Mesenchymal stem cell (in vitro differentiated cells and primary cell): ENCODE measurements at regions not wholly inside any gene's neighbourhood (a gene's known extent, or its start where the extent isn't known, plus 50 kb on each side); places are given as distances from the start of the nearest gene placed in this dataset.

Experiments
- DNase-seq: peaks from one replicate; pipeline ENCODE4 v3.0.0-alpha.2; 2013
- H2AFZ ChIP-seq: one replicate; pipeline ENCODE4 v1.6.1; 2013; ENCODE audit warnings: low read depth, mild to moderate bottlenecking, control low read depth, inconsistent platforms, low read length, moderate library complexity
- H2AK5ac ChIP-seq: 2 replicates; pipeline ENCODE4 v1.6.1; 2013; ENCODE audit warnings: low read length, moderate library complexity, mild to moderate bottlenecking, inconsistent platforms; ENCODE audit not compliant: severe bottlenecking
- H2BK120ac ChIP-seq: one replicate; pipeline ENCODE4 v1.6.1; 2013; ENCODE audit warnings: low read depth, mild to moderate bottlenecking, inconsistent platforms, low read length, moderate library complexity
- H2BK12ac ChIP-seq, 2 experiments: one replicate each; pipeline ENCODE4 v1.6.1; 2013; ENCODE audit warnings: inconsistent platforms in 2 of 2, low read length in 2 of 2, mild to moderate bottlenecking in 2 of 2, moderate library complexity in 2 of 2, control low read depth in 1 of 2
- H2BK15ac ChIP-seq: one replicate; pipeline ENCODE4 v1.6.1; 2013; ENCODE audit warnings: mild to moderate bottlenecking, low read depth, inconsistent platforms; ENCODE audit not compliant: poor library complexity, severe bottlenecking
- H2BK5ac ChIP-seq: 2 replicates; pipeline ENCODE4 v1.6.1; 2013; ENCODE audit warnings: low read depth, mild to moderate bottlenecking, low read length, control low read depth, inconsistent platforms; ENCODE audit not compliant: poor library complexity, severe bottlenecking
- H3K14ac ChIP-seq, 2 experiments: one replicate each; pipeline ENCODE4 v1.6.1; 2013; ENCODE audit warnings: inconsistent platforms in 2 of 2, low read length in 2 of 2, control low read depth in 1 of 2, mild to moderate bottlenecking in 1 of 2, moderate library complexity in 1 of 2
- H3K18ac ChIP-seq, 2 experiments: one replicate each; pipeline ENCODE4 v1.6.1; 2013; ENCODE audit warnings: inconsistent platforms in 2 of 2, low read length in 2 of 2, control low read depth in 1 of 2, low read depth in 1 of 2, mild to moderate bottlenecking in 1 of 2
- H3K23ac ChIP-seq, 2 experiments: one replicate each; pipeline ENCODE4 v1.6.1; 2013; ENCODE audit warnings: inconsistent platforms in 2 of 2, low read length in 2 of 2, mild to moderate bottlenecking in 2 of 2, moderate library complexity in 2 of 2, control low read depth in 1 of 2
- H3K27ac ChIP-seq: 2 replicates; pipeline ENCODE4 v1.5.1; 2013; ENCODE audit warnings: mild to moderate bottlenecking, moderate library complexity, low read length, control low read depth, inconsistent platforms; ENCODE audit not compliant: poor library complexity, severe bottlenecking
- H3K27me3 ChIP-seq, 2 experiments: 2 replicates each; pipeline versions ENCODE4 v1.6.1 to v1.7.0; 2013; ENCODE audit warnings: low read length in 2 of 2, mild to moderate bottlenecking in 2 of 2, moderate library complexity in 2 of 2, control low read depth in 1 of 2, inconsistent platforms in 1 of 2; ENCODE audit not compliant: control insufficient read depth in 1 of 2, insufficient read depth in 1 of 2
- H3K36me3 ChIP-seq, 2 experiments: 2 replicates each; pipeline versions ENCODE4 v1.6.1 to v1.7.0; 2013; ENCODE audit warnings: low read length in 2 of 2, control low read depth in 1 of 2, inconsistent platforms in 1 of 2, low read depth in 1 of 2, mild to moderate bottlenecking in 1 of 2; ENCODE audit not compliant: insufficient read depth in 2 of 2, control insufficient read depth in 1 of 2
- H3K4ac ChIP-seq, 2 experiments: one replicate each; pipeline ENCODE4 v1.6.1; 2013; ENCODE audit warnings: inconsistent platforms in 2 of 2, low read length in 2 of 2, mild to moderate bottlenecking in 2 of 2, moderate library complexity in 2 of 2, control low read depth in 1 of 2, low read depth in 1 of 2
- H3K4me1 ChIP-seq: 2 replicates; pipeline ENCODE4 v1.6.1; 2013; ENCODE audit warnings: low read depth, low read length, control low read depth; ENCODE audit not compliant: control insufficient read depth, insufficient read depth
- H3K4me2 ChIP-seq: 2 replicates; pipeline ENCODE4 v1.6.1; 2013; ENCODE audit warnings: low read length, mild to moderate bottlenecking, inconsistent platforms; ENCODE audit not compliant: poor library complexity, severe bottlenecking
- H3K4me3 ChIP-seq, 2 experiments: 2 replicates each; pipeline versions ENCODE4 v1.5.1 to v1.7.0; 2013; ENCODE audit warnings: low read length in 2 of 2, mild to moderate bottlenecking in 2 of 2, control low read depth in 1 of 2, low read depth in 1 of 2; ENCODE audit not compliant: insufficient read depth in 1 of 2
- H3K79me1 ChIP-seq: replicated peaks from 2 replicates; pipeline ENCODE4 v1.6.1; 2013; ENCODE audit warnings: mild to moderate bottlenecking, control low read depth, low read length, inconsistent platforms; ENCODE audit not compliant: poor library complexity, severe bottlenecking
- H3K9ac ChIP-seq: 2 replicates; pipeline ENCODE4 v1.7.0; 2013; ENCODE audit warnings: mild to moderate bottlenecking, low read length, moderate library complexity
- H3K9me3 ChIP-seq: 2 replicates; pipeline ENCODE4 v1.7.0; 2013; ENCODE audit warnings: mild to moderate bottlenecking, low read length; ENCODE audit not compliant: control insufficient read depth
- H4K8ac ChIP-seq: one replicate; pipeline ENCODE4 v1.6.1; 2013; ENCODE audit warnings: inconsistent platforms, mild to moderate bottlenecking, low read length, moderate library complexity
- H4K91ac ChIP-seq: one replicate; pipeline ENCODE4 v1.6.1; 2013; ENCODE audit warnings: mild to moderate bottlenecking, low read length, inconsistent platforms
- WGBS: methylation state at CpG from one replicate; pipeline ENCODE4 v1.1.7; 2013; ENCODE audit warnings: mixed read lengths; 5-methylcytosine and 5-hydroxymethylcytosine counted together

DNA sequence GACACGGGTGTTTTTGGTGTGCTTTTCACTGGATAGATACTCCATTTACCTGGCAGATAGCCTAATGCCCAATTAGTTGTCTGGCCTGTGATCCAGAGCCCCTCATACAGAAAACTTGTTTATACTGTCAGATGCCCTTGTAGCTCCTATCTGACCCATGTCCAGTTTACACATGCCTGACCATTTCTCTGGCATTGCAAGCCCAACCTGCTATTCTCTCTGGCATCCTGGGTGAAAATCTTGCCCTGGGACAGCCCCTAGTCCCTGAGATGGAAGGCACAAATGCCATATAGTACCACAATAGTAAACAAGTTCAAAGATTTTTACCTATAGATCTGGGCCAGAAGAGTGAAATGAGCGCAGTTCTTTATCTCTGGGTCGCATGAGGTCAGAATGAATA lies 212.6 kb downstream of the ZBBX start:
- 91% methylated on average over 3 of the region's 3 CpGs for WGBS
- Histone ChIP-seq H3K4me1 (no peaks in the 10 kb centered on the region), H2BK5ac (no peak overlapping the region), H3K27ac (no peak overlapping the region), H3K9me3 (no peaks in the 10 kb centered on the region), H2AK5ac (no peak overlapping the region), H3K79me1 (no peaks in the 10 kb centered on the region), H4K8ac (no peak overlapping the region), H3K18ac (no peak overlapping the region), H3K4me3 (no peak overlapping the region), H3K27me3 (no peaks in the 10 kb centered on the region), H2BK12ac (no peak overlapping the region), H3K9ac (no peak overlapping the region), H4K91ac (no peak overlapping the region), H2BK120ac (no peak overlapping the region), H3K4ac (no peak overlapping the region), H3K4me2 (no peak overlapping the region), H3K14ac (no peak overlapping the region), H2AFZ (no peak overlapping the region), H3K23ac (no peak overlapping the region), H3K36me3 (no peaks in the 10 kb centered on the region), H2BK15ac (no peak overlapping the region)
- DNase-seq, result no peak

DNA sequence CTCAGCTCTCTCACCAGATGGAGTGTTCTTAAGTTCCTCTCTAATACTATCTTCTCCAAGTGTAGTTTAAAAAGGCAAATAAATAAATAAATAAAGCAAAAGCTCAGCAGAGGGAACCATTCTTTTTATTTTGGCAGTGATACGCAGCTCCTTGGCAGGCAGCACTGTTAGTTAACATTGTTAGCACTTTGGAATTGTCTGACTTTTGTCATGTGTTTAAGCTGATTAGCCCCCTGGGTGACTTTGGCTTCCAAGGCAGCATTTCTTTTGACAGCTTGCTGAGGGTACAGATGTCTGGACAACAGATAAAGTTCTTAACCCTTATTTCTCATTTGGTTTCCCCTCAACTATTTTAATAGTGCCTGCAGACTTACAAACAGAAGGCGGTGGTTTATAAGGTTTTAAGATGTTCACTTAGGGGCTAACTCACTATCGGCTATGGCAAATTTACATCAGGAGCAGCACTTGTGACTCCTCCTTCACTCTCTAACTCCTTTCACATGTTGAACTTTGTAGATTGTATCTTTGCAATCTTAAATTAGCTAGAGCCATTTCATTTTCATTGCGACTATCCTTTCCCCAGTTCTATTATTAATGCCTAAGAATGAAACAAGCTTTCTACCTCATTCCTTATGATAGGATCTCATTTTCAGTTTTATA lies 213.4 kb downstream of the ZBBX start:
- Histone ChIP-seq H3K9me3 (no peaks in the 10 kb centered on the region), H3K9ac (no peak overlapping the region), H4K8ac (no peak overlapping the region), H3K36me3 (no peaks in the 10 kb centered on the region), H3K4me2 (no peak overlapping the region), H2BK120ac (no peak overlapping the region), H4K91ac (no peak overlapping the region), H3K14ac (no peak overlapping the region), H2BK15ac (no peak overlapping the region), H3K4ac (no peak overlapping the region), H2BK5ac (no peak overlapping the region), H3K23ac (no peak overlapping the region), H3K27me3 (no peaks in the 10 kb centered on the region), H2AFZ (no peak overlapping the region), H3K4me1 (no peaks in the 10 kb centered on the region), H3K27ac (no peak overlapping the region), H2BK12ac (no peak overlapping the region), H3K79me1 (no peaks in the 10 kb centered on the region), H3K4me3 (no peak overlapping the region), H3K18ac (no peak overlapping the region), H2AK5ac (no peak overlapping the region)
- 70% methylated on average over 4 of the region's 4 CpGs for WGBS
- no peak for DNase-seq

DNA sequence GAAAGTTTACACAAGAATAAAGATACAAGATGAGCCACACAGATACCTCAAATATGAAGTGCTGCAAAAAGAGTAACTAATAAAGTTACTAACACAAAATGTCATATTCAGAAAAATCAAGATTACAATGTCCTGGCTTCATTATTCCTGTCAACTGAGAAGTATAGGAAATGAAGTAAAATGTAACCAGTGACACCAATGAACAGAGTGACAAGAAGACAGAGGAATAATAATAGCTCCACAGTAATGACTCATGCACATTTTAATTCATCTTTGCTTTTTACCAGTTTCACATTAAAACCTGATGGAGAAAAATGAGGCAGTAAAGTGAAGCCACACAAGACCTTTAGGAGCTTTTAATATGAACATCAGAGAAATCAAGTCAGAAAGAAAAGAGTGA lies 214.1 kb downstream of the ZBBX start:
- H2BK12ac ChIP-seq, result no peak overlapping the region
- H3K9me3 ChIP-seq, result no peaks in the 10 kb centered on the region
- H3K18ac ChIP-seq, result no peak overlapping the region
- H2BK120ac ChIP-seq, result no peak overlapping the region
- no peak overlapping the region for H2BK5ac ChIP-seq
- no peak overlapping the region for H3K4me2 ChIP-seq
- H3K4me3 ChIP-seq, result no peak overlapping the region
- no peak overlapping the region for H2AFZ ChIP-seq
- H3K9ac ChIP-seq, result no peak overlapping the region
- no peaks in the 10 kb centered on the region for H3K79me1 ChIP-seq
- H3K4me1 ChIP-seq, result no peaks in the 10 kb centered on the region
- no peaks in the 10 kb centered on the region for H3K27me3 ChIP-seq
- H3K36me3 ChIP-seq, result no peaks in the 10 kb centered on the region
- no peak overlapping the region for H3K4ac ChIP-seq
- H4K91ac ChIP-seq, result no peak overlapping the region
- no peak for DNase-seq
- no peak overlapping the region for H3K14ac ChIP-seq
- H2AK5ac ChIP-seq, result no peak overlapping the region
- H3K23ac ChIP-seq, result no peak overlapping the region
- no peak overlapping the region for H2BK15ac ChIP-seq
- no peak overlapping the region for H4K8ac ChIP-seq
- no peak overlapping the region for H3K27ac ChIP-seq

DNA sequence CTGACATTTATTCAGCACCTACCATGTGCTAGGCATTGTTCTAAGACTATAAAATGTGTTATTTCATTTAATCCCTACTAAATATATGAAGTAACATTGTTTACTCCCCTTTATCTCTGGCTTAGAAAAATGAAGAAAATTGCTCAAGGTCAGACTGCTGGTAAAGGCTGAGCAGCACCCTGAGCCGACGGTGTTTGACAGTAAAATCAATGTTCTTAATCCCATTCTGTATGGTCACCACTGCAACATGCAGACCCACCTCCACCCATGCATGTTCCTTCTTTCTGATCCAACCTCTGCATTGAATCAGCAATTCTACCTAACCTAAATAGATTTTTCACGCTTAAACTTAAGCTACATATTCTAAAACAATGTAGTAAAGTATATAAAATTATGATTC lies 216.5 kb downstream of the ZBBX start:
- H3K9ac ChIP-seq, result no peak overlapping the region
- H2BK12ac ChIP-seq, result no peak overlapping the region
- H2BK15ac ChIP-seq, result no peak overlapping the region
- no peak overlapping the region for H4K8ac ChIP-seq
- DNase-seq, result no peak
- no peak overlapping the region for H3K4me3 ChIP-seq
- no peak overlapping the region for H2AFZ ChIP-seq
- no peak overlapping the region for H2BK120ac ChIP-seq
- WGBS, result 98% methylated on average over 2 of the region's 3 CpGs
- no peak overlapping the region for H3K18ac ChIP-seq
- H3K4me1 ChIP-seq, result no peaks in the 10 kb centered on the region
- H3K4me2 ChIP-seq, result no peak overlapping the region
- H3K27ac ChIP-seq, result no peak overlapping the region
- no peak overlapping the region for H2BK5ac ChIP-seq
- H3K14ac ChIP-seq, result no peak overlapping the region
- H3K36me3 ChIP-seq, result no peaks in the 10 kb centered on the region
- no peak overlapping the region for H3K4ac ChIP-seq
- no peaks in the 10 kb centered on the region for H3K9me3 ChIP-seq
- no peaks in the 10 kb centered on the region for H3K27me3 ChIP-seq
- H2AK5ac ChIP-seq, result no peak overlapping the region
- no peaks in the 10 kb centered on the region for H3K79me1 ChIP-seq
- no peak overlapping the region for H4K91ac ChIP-seq
- no peak overlapping the region for H3K23ac ChIP-seq
